Mucosa of stomach (tissue), 1 donor: ENCODE measurements at regions not wholly inside any gene's neighbourhood (a gene's known extent, or its start where the extent isn't known, plus 50 kb on each side); places are given as distances from the start of the nearest gene placed in this dataset.

ENCODE experiments used
- H3K27me3 ChIP-seq: one replicate; pipeline ENCODE4 v1.7.0; 2013; ENCODE audit warnings: mild to moderate bottlenecking, low read length; ENCODE audit not compliant: control insufficient read depth, insufficient read depth
- H3K36me3 ChIP-seq: one replicate; pipeline ENCODE4 v1.7.0; 2013; ENCODE audit warnings: low read length; ENCODE audit not compliant: control insufficient read depth, insufficient read depth
- H3K4me1 ChIP-seq: one replicate; pipeline ENCODE4 v1.7.0; 2013; ENCODE audit warnings: mild to moderate bottlenecking, low read length; ENCODE audit not compliant: control insufficient read depth, insufficient read depth
- H3K4me3 ChIP-seq: one replicate; pipeline ENCODE4 v1.7.0; 2013; ENCODE audit warnings: low read length
- H3K9ac ChIP-seq: one replicate; pipeline ENCODE4 v1.7.0; 2013; ENCODE audit warnings: mild to moderate bottlenecking, low read length, moderate library complexity
- H3K9me3 ChIP-seq: one replicate; pipeline ENCODE4 v1.7.0; 2013; ENCODE audit warnings: mild to moderate bottlenecking, low read length, moderate library complexity; ENCODE audit not compliant: control insufficient read depth
- donor health status: Pancreatic carcinoma.

DNA sequence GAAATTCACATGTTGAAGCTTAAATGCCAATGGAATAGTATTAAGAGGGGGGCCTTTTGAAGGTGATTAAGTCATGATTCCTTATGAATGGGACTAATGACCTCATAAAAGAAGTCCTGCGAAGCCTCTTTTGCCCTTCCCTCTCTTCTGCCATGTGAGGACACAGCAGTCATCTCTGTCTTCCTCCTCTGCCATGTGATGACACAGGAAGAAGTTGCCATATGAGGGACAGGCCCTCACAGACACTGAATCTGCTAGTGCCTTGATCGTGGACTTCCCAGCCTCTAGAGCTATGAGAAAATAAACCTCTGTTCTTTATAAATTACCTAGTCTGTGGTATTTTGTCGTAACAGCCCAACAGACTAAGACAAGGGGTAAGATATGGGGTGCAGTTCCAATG lies 100.7 kb downstream of the VCPKMT start:
- H3K36me3 ChIP-seq: no peaks in the 10 kb centered on the region
- no peaks in the 10 kb centered on the region for H3K27me3 ChIP-seq
- peaks cover 13% of the 10 kb centered on the region for H3K4me1 ChIP-seq
- H3K9me3 ChIP-seq: no peaks in the 10 kb centered on the region
- H3K4me3 ChIP-seq: no peak overlapping the region
- H3K9ac ChIP-seq: no peak overlapping the region

DNA sequence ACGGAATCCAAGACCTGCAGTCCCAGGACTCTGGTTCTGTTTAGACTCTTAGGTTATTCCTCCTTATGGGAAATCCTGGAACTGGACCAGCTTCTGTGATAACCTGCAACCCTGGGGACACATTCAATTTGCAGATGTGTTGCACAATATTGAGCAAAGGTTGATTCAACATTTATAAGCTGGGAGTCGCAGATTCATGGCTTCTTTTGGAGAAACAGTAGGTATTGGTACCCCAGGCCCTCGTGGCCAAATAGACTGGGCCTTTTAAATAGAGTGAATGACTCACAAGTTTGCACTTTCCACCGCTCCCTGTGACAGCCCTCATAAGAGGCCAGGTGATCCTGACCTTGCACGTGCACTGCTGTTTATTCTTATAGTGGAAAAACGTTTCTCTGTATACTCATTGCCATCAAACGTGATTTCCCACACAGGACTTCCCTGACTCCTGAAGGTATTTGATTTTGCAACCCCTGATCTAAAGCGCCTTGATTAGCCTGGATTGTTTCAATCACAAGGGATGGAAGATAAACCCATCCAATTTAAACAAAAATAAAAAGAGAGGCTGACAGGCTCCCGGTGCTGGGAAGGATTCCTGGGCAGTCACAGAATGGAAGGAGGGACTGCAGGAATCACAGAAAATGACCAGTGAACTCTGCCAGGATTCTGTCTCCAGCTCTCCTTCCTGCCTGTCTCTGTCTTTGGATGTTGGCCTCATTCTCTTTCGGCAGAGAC lies 98.0 kb downstream of the VCPKMT start:
- no peak overlapping the region for H3K9ac ChIP-seq
- no peaks in the 10 kb centered on the region for H3K27me3 ChIP-seq
- no peak overlapping the region for H3K4me3 ChIP-seq
- no peaks in the 10 kb centered on the region for H3K36me3 ChIP-seq
- H3K9me3 ChIP-seq: no peaks in the 10 kb centered on the region
- H3K4me1 ChIP-seq: peaks cover 13% of the 10 kb centered on the region

DNA sequence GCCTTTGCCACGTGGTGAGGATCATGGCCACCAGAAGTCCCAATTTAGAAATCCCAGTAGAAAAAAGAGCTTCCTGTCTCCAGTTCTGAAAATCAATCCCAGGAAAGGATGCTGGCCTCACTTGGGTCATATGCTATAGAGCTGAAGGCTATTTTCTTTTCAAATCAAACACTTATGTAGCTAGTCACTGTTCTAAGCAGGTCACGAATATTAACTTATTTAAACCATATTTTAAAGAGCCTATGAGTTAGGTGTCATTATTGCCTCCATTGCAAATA lies 97.5 kb downstream of the VCPKMT start:
- no peak overlapping the region for H3K9ac ChIP-seq

DNA sequence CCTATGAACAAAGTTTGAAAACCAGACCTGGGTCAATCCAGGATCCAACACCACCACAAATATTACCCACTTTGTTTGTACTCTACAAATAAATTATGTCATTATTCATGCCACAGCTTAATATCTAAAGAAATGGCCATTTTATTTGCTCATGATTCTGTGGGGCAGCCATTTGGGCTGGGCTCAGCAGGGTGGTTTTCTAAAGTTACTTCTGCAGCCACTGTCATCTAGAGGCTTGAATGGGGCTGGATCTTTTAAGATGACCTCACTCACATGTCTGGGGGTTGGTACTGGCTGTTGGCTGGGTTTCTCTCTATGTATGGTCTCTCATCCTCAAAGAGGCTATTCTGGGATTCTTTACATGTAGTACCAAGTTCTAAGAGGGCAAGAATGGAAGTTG lies 96.2 kb downstream of the VCPKMT start:
- Histone ChIP-seq H3K36me3 (no peaks in the 10 kb centered on the region), H3K9me3 (no peaks in the 10 kb centered on the region)

More for the DNA sequence above, 97.5 kb downstream of the VCPKMT start:
- Histone ChIP-seq H3K4me3 (no peak overlapping the region), H3K27me3 (no peaks in the 10 kb centered on the region), H3K36me3 (no peaks in the 10 kb centered on the region), H3K9me3 (no peaks in the 10 kb centered on the region), H3K4me1 (peaks cover 15% of the 10 kb centered on the region)

DNA sequence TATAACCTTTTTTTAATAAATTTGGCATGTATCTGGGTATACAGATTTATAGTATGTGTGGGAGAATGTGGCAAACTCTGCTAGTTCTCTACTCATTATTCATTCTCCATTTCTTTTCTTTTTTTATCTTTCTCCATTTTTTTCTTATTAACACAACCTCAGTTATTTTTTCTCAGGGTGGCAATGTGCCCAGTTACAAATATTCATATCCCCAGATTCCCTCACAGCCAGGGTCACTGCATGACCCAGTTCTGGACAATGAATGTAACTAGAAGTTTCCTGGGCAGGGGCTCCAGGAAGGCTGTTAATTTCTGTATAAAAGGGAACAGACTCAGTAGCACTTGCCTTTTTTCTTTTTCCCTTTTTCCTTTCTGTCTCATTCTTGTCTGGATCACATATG lies 95.6 kb downstream of the VCPKMT start:
- Histone ChIP-seq H3K4me1 (peaks cover 21% of the 10 kb centered on the region), H3K4me3 (no peak overlapping the region), H3K36me3 (no peaks in the 10 kb centered on the region), H3K9ac (no peak overlapping the region), H3K9me3 (no peaks in the 10 kb centered on the region), H3K27me3 (no peaks in the 10 kb centered on the region)

More for the DNA sequence above, 96.2 kb downstream of the VCPKMT start:
- H3K9ac ChIP-seq: no peak overlapping the region
- H3K4me3 ChIP-seq: no peak overlapping the region
- H3K27me3 ChIP-seq: no peaks in the 10 kb centered on the region
- H3K4me1 ChIP-seq: peaks cover 21% of the 10 kb centered on the region

DNA sequence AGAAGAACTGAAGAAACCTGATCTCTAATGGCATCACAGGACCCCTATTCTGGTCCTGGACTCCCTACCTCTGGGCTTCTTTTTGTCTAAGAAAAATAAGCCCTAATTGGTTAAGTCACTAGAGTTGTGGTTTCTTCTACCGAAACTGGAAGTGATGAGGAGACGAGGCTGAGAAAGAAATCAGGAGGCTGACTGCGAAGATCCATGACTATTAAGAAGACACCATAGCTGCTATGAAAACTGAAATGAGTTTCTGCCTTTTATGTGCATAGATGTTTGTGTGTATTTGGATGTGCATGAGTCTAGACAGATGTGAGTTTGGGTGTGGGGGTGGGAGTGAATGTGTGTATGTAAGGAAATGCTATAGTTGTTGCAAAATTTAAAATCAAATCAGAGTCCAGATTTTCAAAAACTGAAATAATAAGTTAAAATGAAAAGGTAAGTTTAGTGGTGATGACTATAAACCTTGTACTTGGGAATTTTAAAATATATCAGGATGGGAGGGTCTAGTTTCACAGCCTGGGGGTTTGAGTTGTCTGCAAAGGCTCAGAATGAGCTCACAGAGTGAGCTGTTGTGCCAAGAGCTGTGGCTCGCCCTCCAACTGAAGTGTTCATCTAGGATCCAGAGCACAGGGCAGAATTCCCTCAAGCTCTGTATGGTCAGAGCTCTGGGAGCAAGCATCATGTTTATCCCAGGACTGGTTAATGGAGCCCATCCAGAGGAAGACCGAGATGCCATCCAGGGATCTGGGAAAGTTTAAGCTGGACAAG lies 94.9 kb downstream of the VCPKMT start:
- H3K4me3 ChIP-seq: no peak overlapping the region
- H3K9me3 ChIP-seq: no peaks in the 10 kb centered on the region
- H3K4me1 ChIP-seq: peaks cover 21% of the 10 kb centered on the region
- no peak overlapping the region for H3K9ac ChIP-seq
- H3K27me3 ChIP-seq: no peaks in the 10 kb centered on the region
- no peaks in the 10 kb centered on the region for H3K36me3 ChIP-seq

DNA sequence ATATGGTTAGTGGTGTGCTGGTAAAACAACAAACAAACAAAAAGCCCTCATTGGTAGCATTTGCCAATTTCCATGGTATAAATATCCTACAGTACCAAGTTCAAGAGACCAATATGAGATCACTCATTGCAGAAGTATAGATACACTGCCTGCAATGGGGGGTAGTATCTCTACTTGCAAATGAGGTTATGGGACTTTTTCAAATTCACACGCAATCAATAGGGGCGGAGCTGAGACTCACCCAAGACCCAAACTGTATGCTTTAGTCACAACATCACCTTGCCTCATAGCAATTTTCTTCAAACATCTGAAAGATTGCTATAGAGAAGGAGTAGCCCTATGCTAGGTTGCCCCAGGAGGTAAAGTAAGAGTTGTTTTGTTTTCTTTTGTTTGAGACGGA lies 93.7 kb downstream of the VCPKMT start:
- H3K27me3 ChIP-seq: no peaks in the 10 kb centered on the region
- no peak overlapping the region for H3K4me3 ChIP-seq

DNA sequence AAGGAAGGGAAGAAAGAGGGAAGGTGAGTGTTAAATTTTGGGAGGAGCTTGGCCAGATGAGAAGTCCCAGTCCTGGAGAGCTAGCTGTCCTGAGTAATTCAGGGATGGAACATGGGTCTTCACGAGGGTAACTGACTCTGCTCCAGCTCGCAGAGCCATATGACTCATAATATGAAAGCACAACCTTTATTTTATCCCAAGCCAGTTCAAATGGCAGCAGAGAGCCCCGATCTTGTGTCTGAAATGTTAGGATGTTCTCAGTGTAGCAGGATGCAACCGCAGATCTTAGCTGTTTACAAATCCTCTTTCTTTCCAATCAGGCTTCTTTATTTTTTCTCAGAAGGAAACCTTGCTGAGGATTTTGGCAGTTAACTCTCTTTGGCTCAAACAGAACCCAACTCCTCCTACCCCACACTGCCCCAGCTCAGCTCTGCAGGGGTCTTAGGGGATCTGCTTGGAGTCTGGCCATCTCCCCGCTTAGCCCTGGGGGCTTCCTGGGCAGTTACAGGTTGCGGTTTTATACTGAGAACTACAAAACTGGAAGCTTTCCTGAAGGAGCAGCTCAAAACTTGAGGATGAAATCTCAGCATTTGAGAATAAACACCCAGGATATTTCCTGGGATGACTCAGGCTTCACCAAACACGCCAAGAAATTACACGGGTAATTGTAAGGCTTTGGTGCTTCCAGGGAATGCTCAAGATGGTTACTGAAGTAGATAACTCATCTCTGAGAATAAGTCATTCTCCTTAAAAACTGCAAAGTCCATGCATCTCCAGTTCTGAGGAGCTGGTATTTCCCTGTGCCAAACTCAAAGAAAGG lies 92.5 kb downstream of the VCPKMT start:
- Histone ChIP-seq H3K36me3 (no peaks in the 10 kb centered on the region), H3K4me3 (no peak overlapping the region), H3K4me1 (peaks cover 10% of the 10 kb centered on the region), H3K9ac (no peak overlapping the region), H3K27me3 (no peaks in the 10 kb centered on the region), H3K9me3 (no peaks in the 10 kb centered on the region)

More for the DNA sequence above, 93.7 kb downstream of the VCPKMT start:
- Histone ChIP-seq H3K9me3 (no peaks in the 10 kb centered on the region), H3K4me1 (peaks cover 21% of the 10 kb centered on the region), H3K9ac (no peak overlapping the region), H3K36me3 (no peaks in the 10 kb centered on the region)

DNA sequence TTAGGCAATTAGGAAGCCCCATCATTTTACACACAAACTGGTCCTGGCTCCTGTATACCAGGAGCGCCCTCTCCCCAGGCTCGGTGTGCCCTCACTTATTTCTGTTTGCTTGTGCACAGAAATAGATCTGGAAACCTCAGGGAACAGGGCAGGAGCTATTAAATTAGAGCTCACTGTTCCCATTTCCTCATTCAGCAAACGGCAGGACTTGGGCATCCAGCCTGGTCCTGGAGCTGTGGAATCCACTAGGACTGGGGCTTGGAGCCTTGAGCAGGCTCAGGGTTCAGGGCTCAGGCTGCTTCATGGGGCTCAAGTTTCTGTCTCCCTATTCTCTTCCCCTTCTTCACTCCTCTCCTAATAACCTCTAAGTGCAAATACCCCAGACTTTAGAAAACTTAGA lies 91.3 kb downstream of the VCPKMT start:
- Histone ChIP-seq H3K9me3 (no peaks in the 10 kb centered on the region), H3K4me3 (no peak overlapping the region), H3K36me3 (no peaks in the 10 kb centered on the region), H3K4me1 (peaks cover 9% of the 10 kb centered on the region), H3K9ac (no peak overlapping the region), H3K27me3 (no peaks in the 10 kb centered on the region)

DNA sequence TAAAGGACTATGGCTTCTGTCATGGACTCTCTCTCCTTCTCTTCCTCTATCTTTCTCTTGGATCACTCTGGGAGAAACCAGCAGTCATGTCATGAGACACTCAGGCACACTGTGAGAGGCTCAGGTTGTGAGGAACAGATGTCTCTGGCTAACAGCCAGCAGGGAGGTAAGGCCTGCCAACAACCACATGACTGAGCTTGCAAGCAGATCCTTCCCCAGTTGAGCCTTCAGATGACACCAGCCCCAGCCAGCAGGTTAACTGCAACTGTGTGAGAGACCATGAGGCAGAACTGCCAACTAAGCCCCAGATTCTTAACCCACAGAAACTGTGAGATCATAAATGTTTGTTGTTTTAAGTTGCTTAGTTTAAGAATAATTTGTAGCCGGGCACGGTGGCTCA lies 90.6 kb downstream of the VCPKMT start:
- Histone ChIP-seq H3K4me3 (no peak overlapping the region), H3K4me1 (peaks cover 9% of the 10 kb centered on the region)

DNA sequence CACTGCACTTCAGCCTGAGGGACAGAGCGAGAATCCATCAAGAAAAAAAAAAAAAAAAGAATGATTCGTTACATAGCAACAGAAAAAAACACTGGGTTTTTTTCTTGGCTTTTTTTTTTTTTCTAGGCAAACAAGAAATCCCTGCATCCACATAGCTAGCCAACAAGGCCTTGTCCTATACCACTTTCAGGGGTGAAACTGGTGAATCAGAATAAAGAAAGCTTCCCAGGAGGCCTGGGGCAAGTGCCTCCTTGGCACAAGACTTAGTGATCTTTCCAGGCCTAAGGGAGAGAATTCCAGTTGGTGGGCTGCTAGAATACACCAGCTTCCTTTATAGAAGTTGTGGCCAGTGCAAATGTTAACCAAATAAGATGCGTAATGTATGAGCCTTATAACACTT lies 90.0 kb downstream of the VCPKMT start:
- H3K4me1 ChIP-seq: peaks cover 9% of the 10 kb centered on the region
- H3K27me3 ChIP-seq: no peaks in the 10 kb centered on the region
- H3K36me3 ChIP-seq: no peaks in the 10 kb centered on the region
- no peak overlapping the region for H3K9ac ChIP-seq
- H3K9me3 ChIP-seq: no peaks in the 10 kb centered on the region
- no peak overlapping the region for H3K4me3 ChIP-seq

More for the DNA sequence above, 90.6 kb downstream of the VCPKMT start:
- no peaks in the 10 kb centered on the region for H3K36me3 ChIP-seq
- no peaks in the 10 kb centered on the region for H3K9me3 ChIP-seq
- no peak overlapping the region for H3K9ac ChIP-seq
- H3K27me3 ChIP-seq: no peaks in the 10 kb centered on the region

DNA sequence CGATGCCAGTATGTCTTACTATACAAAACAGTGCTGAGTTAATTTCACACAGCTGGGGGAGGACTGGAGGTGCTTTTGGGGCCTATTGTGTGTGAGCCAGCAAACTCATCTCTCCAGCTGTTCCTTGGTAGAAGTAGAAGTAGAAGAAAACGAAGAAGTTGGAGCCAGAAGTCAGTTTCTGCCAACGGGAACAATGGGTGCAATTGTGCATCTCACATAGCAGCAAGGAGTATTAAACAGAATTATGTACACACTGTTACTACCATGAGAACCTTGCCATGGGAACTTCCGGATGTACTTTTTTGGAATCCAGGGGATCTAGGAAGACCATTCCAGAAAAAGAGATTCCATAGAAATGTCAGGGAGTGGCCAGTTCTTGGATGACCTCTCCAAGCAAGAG lies 88.6 kb downstream of the VCPKMT start:
- Histone ChIP-seq H3K9me3 (no peaks in the 10 kb centered on the region), H3K4me3 (no peak overlapping the region), H3K27me3 (no peaks in the 10 kb centered on the region), H3K36me3 (no peaks in the 10 kb centered on the region), H3K9ac (no peak overlapping the region), H3K4me1 (peaks cover 9% of the 10 kb centered on the region)
